Neural progenitor cell (in vitro differentiated cells): ENCODE measurements at regions not wholly inside any gene's neighbourhood (a gene's known extent, or its start where the extent isn't known, plus 50 kb on each side); places are given as distances from the start of the nearest gene placed in this dataset.

Experiments used
- CTCF ChIP-seq: fragments of 200-600 bp; sonication (generic); IDR thresholded peaks from 2 replicates; pipeline ENCODE4 v1.5.1; 2017; ENCODE audit warnings: antibody characterized with exemption, mild to moderate bottlenecking
- EZH2 ChIP-seq: fragments of 200-600 bp; sonication (generic); IDR thresholded peaks from 2 replicates; pipeline ENCODE4 v1.6.1; 2017; ENCODE audit warnings: antibody characterized with exemption, mild to moderate bottlenecking, moderate library complexity

- TF ChIP-seq CTCF (no peak), EZH2 (no peak)
Observed at GRCh38 chr9:26754509-26755164, 138.0 kb downstream of the CAAP1 start.
